NCI-H82 treated with DMSO at 0.1 percent for 48 hours (cell line): ENCODE measurements at regions not wholly inside any gene's neighbourhood (a gene's known extent, or its start where the extent isn't known, plus 50 kb on each side); places are given as distances from the start of the nearest gene placed in this dataset.

Experiments used
- DNase-seq: peaks from one replicate; lab custom pipeline; 2025; ENCODE audit not compliant: unreplicated experiment; lab: John Stamatoyannopoulos, UW

GRCh38 chr14:65278589-65278988 lies 133.9 kb upstream of the FUT8 start:
- DNase-seq, result no peak

GRCh38 chr14:65279510-65279909 lies 133.0 kb upstream of the FUT8 start:
- DNase-seq, result no peak

GRCh38 chr14:65279958-65280357 lies 132.6 kb upstream of the FUT8 start:
- DNase-seq, result no peak

- DNase-seq, result no peak
Observed at GRCh38 chr14:65280653-65281052, 131.9 kb upstream of the FUT8 start.

- no peak for DNase-seq
Observed at GRCh38 chr14:65281991-65282895, 130.3 kb upstream of the FUT8 start.

GRCh38 chr14:65282896-65283253 lies 129.7 kb upstream of the FUT8 start:
- DNase-seq, result no peak

- DNase-seq, result no peak
Observed at GRCh38 chr14:65286443-65286842, 126.1 kb upstream of the FUT8 start.

GRCh38 chr14:65287264-65288131 lies 125.0 kb upstream of the FUT8 start:
- DNase-seq, result no peak

GRCh38 chr14:65290830-65291229 lies 121.7 kb upstream of the FUT8 start:
- DNase-seq, result no peak

GRCh38 chr14:65291531-65291930 lies 121.0 kb upstream of the FUT8 start:
- DNase-seq, result no peak

- no peak for DNase-seq
Observed at GRCh38 chr14:65294816-65295215, 117.7 kb upstream of the FUT8 start.

- DNase-seq, result no peak
Observed at GRCh38 chr14:65296402-65296801, 116.1 kb upstream of the FUT8 start.

GRCh38 chr14:65296876-65297275 lies 115.7 kb upstream of the FUT8 start:
- no peak for DNase-seq

- no peak for DNase-seq
Observed at GRCh38 chr14:65297744-65298143, 114.8 kb upstream of the FUT8 start.

- no peak for DNase-seq
Observed at GRCh38 chr14:65299826-65300225, 112.7 kb upstream of the FUT8 start.

- no peak for DNase-seq
Observed at GRCh38 chr14:65301862-65302539, 110.5 kb upstream of the FUT8 start.

GRCh38 chr14:65302571-65303189 lies 109.8 kb upstream of the FUT8 start:
- peak; percentile 9 for DNase-seq

- DNase-seq, result no peak
Observed at GRCh38 chr14:65303190-65303898, 109.2 kb upstream of the FUT8 start.

GRCh38 chr14:65303899-65304222 lies 108.7 kb upstream of the FUT8 start:
- DNase-seq, result no peak

- no peak for DNase-seq
Observed at GRCh38 chr14:65304239-65304638, 108.3 kb upstream of the FUT8 start.

GRCh38 chr14:65304963-65305362 lies 107.6 kb upstream of the FUT8 start:
- DNase-seq, result no peak
